ENCODE measurements at regions not wholly inside any gene's neighbourhood (a gene's known extent, or its start where the extent isn't known, plus 50 kb on each side); places are given as distances from the start of the nearest gene placed in this dataset.
"Not testable (repeated sequence)": the region's sequence is repeated elsewhere in the genome, so short reads cannot be mapped to it uniquely, and the experiment has no call there.

- WGBS, 2 donors (ENCODE audit: low coverage in 1 of 2) = 20 to 59% methylated on average over 1 of the region's 1 CpG
- Histone ChIP-seq H3K27me3 (no peaks in the 10 kb centered on the region), H3K36me3 (no peaks in the 10 kb centered on the region), H3K27ac (no peak overlapping the region), H3K9me3 (no peaks in the 10 kb centered on the region), H3K4me3 (no peak overlapping the region), H3K4me1 (no peaks in the 10 kb centered on the region)
- TF ChIP-seq CTCF (IDR thresholded peaks at IDR 0.05) (no peak), EP300 (IDR thresholded peaks at IDR 0.05; ENCODE audit: low read depth) (no peak), POLR2AphosphoS5 (IDR thresholded peaks at IDR 0.05) (no peak), POLR2A (IDR thresholded peaks at IDR 0.05) (no peak)
- no peak for DNase-seq
- in situ Hi-C loops (cut with MboI; ENCODE audit: low pct_ligation_motif_present in 1 of 4, low pct_unique_long_range_greater_than_20kb in 1 of 4, low sequenced_read_pairs in 3 of 4) (loop anchor here in 1 of 4 donors (25.0 kb wide), 1 partner anchor 227 kb away; no protein-coding TSS in a partner anchor), intact Hi-C loops (cut with DNase I; ENCODE audit: low total_unique reads) (no loop called here)
Observed at GRCh38 chr2:48089644-48090043, 183.3 kb upstream of the FBXO11 start.

- in situ Hi-C loops (cut with MboI; ENCODE audit: low pct_ligation_motif_present in 1 of 4, low pct_unique_long_range_greater_than_20kb in 1 of 4, low sequenced_read_pairs in 3 of 4) = loop anchor here in 1 of 4 donors (25.0 kb wide), 1 partner anchor 231 kb away; no protein-coding TSS in a partner anchor
- 88 to 91% methylated on average over 3 to 4 of the region's 4 CpGs for WGBS, 2 donors (ENCODE audit: low coverage in 1 of 2)
- no peak overlapping the region for H3K4me3 ChIP-seq
- no peaks in the 10 kb centered on the region for H3K4me1 ChIP-seq
- intact Hi-C loops (cut with DNase I; ENCODE audit: low total_unique reads) = no loop called here
- H3K27me3 ChIP-seq = no peaks in the 10 kb centered on the region
- H3K27ac ChIP-seq = no peak overlapping the region
- TF ChIP-seq CTCF (IDR thresholded peaks at IDR 0.05) (no peak), POLR2A (IDR thresholded peaks at IDR 0.05) (no peak), POLR2AphosphoS5 (IDR thresholded peaks at IDR 0.05) (no peak), EP300 (IDR thresholded peaks at IDR 0.05; ENCODE audit: low read depth) (no peak)
- DNase-seq = no peak
- H3K9me3 ChIP-seq = no peaks in the 10 kb centered on the region
- no peaks in the 10 kb centered on the region for H3K36me3 ChIP-seq
Observed at GRCh38 chr2:48092846-48093803, 186.8 kb upstream of the FBXO11 start.

- intact Hi-C loops (cut with DNase I; ENCODE audit: low total_unique reads); DNase-seq; H3K27me3 ChIP-seq; H3K4me1 ChIP-seq; H3K4me3 ChIP-seq; H3K27ac ChIP-seq; H3K36me3 ChIP-seq; H3K9me3 ChIP-seq: not testable (repeated sequence)
- in situ Hi-C loops (cut with MboI; ENCODE audit: low pct_ligation_motif_present in 1 of 4, low pct_unique_long_range_greater_than_20kb in 1 of 4, low sequenced_read_pairs in 3 of 4) = loop anchor here in 1 of 4 donors (25.0 kb wide), 1 partner anchor 234 kb away; no protein-coding TSS in a partner anchor
- 50 to 76% methylated on average over 1 of the region's 1 CpG for WGBS, 2 donors (ENCODE audit: low coverage in 1 of 2)
Observed at GRCh38 chr2:48096765-48097164, 190.5 kb upstream of the FBXO11 start.

GRCh38 chr2:48098539-48098938, 192.2 kb upstream of the FBXO11 start:
- DNase-seq = no peak
- H3K4me1 ChIP-seq = no peaks in the 10 kb centered on the region
- no peaks in the 10 kb centered on the region for H3K36me3 ChIP-seq
- in situ Hi-C loops (cut with MboI; ENCODE audit: low pct_ligation_motif_present in 1 of 4, low pct_unique_long_range_greater_than_20kb in 1 of 4, low sequenced_read_pairs in 3 of 4) = loop anchor here in 1 of 4 donors (25.0 kb wide), 1 partner anchor 236 kb away; no protein-coding TSS in a partner anchor
- no peak overlapping the region for H3K27ac ChIP-seq
- TF ChIP-seq CTCF (IDR thresholded peaks at IDR 0.05) = no peak
- TF ChIP-seq POLR2A (IDR thresholded peaks at IDR 0.05) = no peak
- no peak for TF ChIP-seq EP300 (IDR thresholded peaks at IDR 0.05; ENCODE audit: low read depth)
- TF ChIP-seq POLR2AphosphoS5 (IDR thresholded peaks at IDR 0.05) = no peak
- intact Hi-C loops (cut with DNase I; ENCODE audit: low total_unique reads) = no loop called here
- peaks cover 5 to 10% of the 10 kb centered on the region in 2 donors for H3K9me3 ChIP-seq
- WGBS, 2 donors (ENCODE audit: low coverage in 1 of 2) = 70 to 72% methylated on average over 1 of the region's 1 CpG
- no peaks in the 10 kb centered on the region for H3K27me3 ChIP-seq
- H3K4me3 ChIP-seq = no peak overlapping the region
